Breast epithelium (tissue), 4 donors: ENCODE measurements at regions not wholly inside any gene's neighbourhood (a gene's known extent, or its start where the extent isn't known, plus 50 kb on each side); places are given as distances from the start of the nearest gene placed in this dataset.

Source experiments
- DNase-seq, 2 donors: peaks; one replicate each; pipeline ENCODE4 v3.0.0-alpha.2; 2019; ENCODE audit warnings: low spot score in 2 of 2
- H3K27ac ChIP-seq, 2 donors: fragments of 200-600 bp; sonication (generic) in 1 of 2; one replicate each; pipeline ENCODE4 v1.5.1; 2016 to 2019; ENCODE audit warnings: mild to moderate bottlenecking in 1 of 2
- H3K27me3 ChIP-seq, 2 donors: fragments of 200-600 bp; sonication (generic) in 1 of 2; one replicate each; pipeline versions ENCODE4 v1.5.1 to v1.6.0; 2017 to 2019; ENCODE audit warnings: control low read depth in 1 of 2, mild to moderate bottlenecking in 1 of 2
- H3K36me3 ChIP-seq: fragments of 200-600 bp; one replicate; pipeline ENCODE4 v1.5.1; 2019
- H3K4me1 ChIP-seq, 2 donors: fragments of 200-600 bp; sonication (generic); one replicate each; pipeline ENCODE4 v1.5.1; 2016 to 2019; ENCODE audit warnings: control low read depth in 1 of 2
- H3K4me3 ChIP-seq, 3 donors: fragments of 200-600 bp; sonication (generic); 1 replicate in 2 of 3; 2 replicates in 1 of 3; pipeline ENCODE4 v1.5.1; 2016 to 2019; ENCODE audit warnings: mild to moderate bottlenecking in 3 of 3, moderate library complexity in 2 of 3
- H3K9me3 ChIP-seq, 2 donors: fragments of 200-600 bp; sonication (generic) in 1 of 2; one replicate each; pipeline ENCODE4 v1.5.1; 2016 to 2019; ENCODE audit warnings: control low read depth in 1 of 2
- CTCF ChIP-seq, 3 donors: fragments of 450-650 bp; IDR thresholded peaks; one replicate each; pipeline ENCODE4 v1.5.1; 2016 to 2017; ENCODE audit warnings: antibody characterized with exemption in 3 of 3, mild to moderate bottlenecking in 3 of 3, moderate library complexity in 3 of 3
- POLR2A ChIP-seq: fragments of 450-650 bp; IDR thresholded peaks from one replicate; pipeline ENCODE4 v1.6.1; 2016; ENCODE audit warnings: antibody characterized with exemption, mild to moderate bottlenecking, moderate library complexity
- POLR2AphosphoS5 ChIP-seq, 3 donors: sonication (generic); formaldehyde crosslinking; IDR thresholded peaks; one replicate each; pipeline ENCODE4 v1.6.1; 2017; ENCODE audit warnings: antibody characterized with exemption in 3 of 3
- intact Hi-C: fragments of 100-400 bp; cut with DNase I; formaldehyde crosslinking; loops from one replicate; pipeline ENCODE4 v1.15.1; 2023; ENCODE audit warnings: low total_unique reads

GRCh38 chr1:222326006-222326709, 221.7 kb downstream of the HHIPL2 start:
- Histone ChIP-seq H3K4me3 (no peak overlapping the region), H3K4me1 (no peaks in the 10 kb centered on the region), H3K27ac (no peak overlapping the region), H3K27me3 (no peaks in the 10 kb centered on the region), H3K36me3 (no peaks in the 10 kb centered on the region), H3K9me3 (no peaks in the 10 kb centered on the region)
- no peak for DNase-seq
- intact Hi-C loops: no loop called here
- TF ChIP-seq CTCF (IDR thresholded peaks at IDR 0.05) (no peak), POLR2A (no peak), POLR2AphosphoS5 (IDR thresholded peaks at IDR 0.05) (no peak)

- no peaks in the 10 kb centered on the region for H3K9me3 ChIP-seq
- no peak for TF ChIP-seq POLR2A
- intact Hi-C loops: no loop called here
These were observed 222.4 kb downstream of the HHIPL2 start for GRCh38 chr1:222325506-222325905.

GRCh38 chr1:222314839-222315238, 233.1 kb downstream of the HHIPL2 start:
- Histone ChIP-seq H3K4me3 (no peak overlapping the region), H3K27ac (no peak overlapping the region), H3K4me1 (no peaks in the 10 kb centered on the region), H3K9me3 (no peaks in the 10 kb centered on the region), H3K27me3 (no peaks in the 10 kb centered on the region), H3K36me3 (no peaks in the 10 kb centered on the region)
- TF ChIP-seq POLR2A: no peak
- no peak for TF ChIP-seq POLR2AphosphoS5 (IDR thresholded peaks at IDR 0.05)
- no peak for TF ChIP-seq CTCF (IDR thresholded peaks at IDR 0.05)
- intact Hi-C loops: no loop called here
- DNase-seq: no peak

More at GRCh38 chr1:222325506-222325905, 222.4 kb downstream of the HHIPL2 start:
- Histone ChIP-seq H3K4me3 (no peak overlapping the region), H3K27ac (no peak overlapping the region), H3K27me3 (no peaks in the 10 kb centered on the region), H3K4me1 (no peaks in the 10 kb centered on the region), H3K36me3 (no peaks in the 10 kb centered on the region)
- DNase-seq: no peak

GRCh38 chr1:222310836-222311235, 237.1 kb downstream of the HHIPL2 start:
- no peak overlapping the region for H3K27ac ChIP-seq
- H3K4me3 ChIP-seq: no peak overlapping the region
- no peaks in the 10 kb centered on the region for H3K9me3 ChIP-seq
- H3K4me1 ChIP-seq: no peaks in the 10 kb centered on the region
- H3K36me3 ChIP-seq: no peaks in the 10 kb centered on the region
- DNase-seq: no peak
- intact Hi-C loops: no loop called here
- TF ChIP-seq POLR2A (no peak), POLR2AphosphoS5 (IDR thresholded peaks at IDR 0.05) (no peak), CTCF (IDR thresholded peaks at IDR 0.05) (no peak)
- no peaks in the 10 kb centered on the region for H3K27me3 ChIP-seq

GRCh38 chr1:222307621-222308020, 240.3 kb downstream of the HHIPL2 start:
- Histone ChIP-seq H3K4me3 (no peak overlapping the region), H3K27ac (no peak overlapping the region), H3K9me3 (no peaks in the 10 kb centered on the region), H3K36me3 (no peaks in the 10 kb centered on the region), H3K4me1 (no peaks in the 10 kb centered on the region), H3K27me3 (no peaks in the 10 kb centered on the region)
- no peak for TF ChIP-seq POLR2A
- no peak for TF ChIP-seq CTCF (IDR thresholded peaks at IDR 0.05)
- TF ChIP-seq POLR2AphosphoS5 (IDR thresholded peaks at IDR 0.05): no peak
- intact Hi-C loops: no loop called here
- no peak for DNase-seq
